ENCODE measurements at regions not wholly inside any gene's neighbourhood (a gene's known extent, or its start where the extent isn't known, plus 50 kb on each side); places are given as distances from the start of the nearest gene placed in this dataset.

DNA sequence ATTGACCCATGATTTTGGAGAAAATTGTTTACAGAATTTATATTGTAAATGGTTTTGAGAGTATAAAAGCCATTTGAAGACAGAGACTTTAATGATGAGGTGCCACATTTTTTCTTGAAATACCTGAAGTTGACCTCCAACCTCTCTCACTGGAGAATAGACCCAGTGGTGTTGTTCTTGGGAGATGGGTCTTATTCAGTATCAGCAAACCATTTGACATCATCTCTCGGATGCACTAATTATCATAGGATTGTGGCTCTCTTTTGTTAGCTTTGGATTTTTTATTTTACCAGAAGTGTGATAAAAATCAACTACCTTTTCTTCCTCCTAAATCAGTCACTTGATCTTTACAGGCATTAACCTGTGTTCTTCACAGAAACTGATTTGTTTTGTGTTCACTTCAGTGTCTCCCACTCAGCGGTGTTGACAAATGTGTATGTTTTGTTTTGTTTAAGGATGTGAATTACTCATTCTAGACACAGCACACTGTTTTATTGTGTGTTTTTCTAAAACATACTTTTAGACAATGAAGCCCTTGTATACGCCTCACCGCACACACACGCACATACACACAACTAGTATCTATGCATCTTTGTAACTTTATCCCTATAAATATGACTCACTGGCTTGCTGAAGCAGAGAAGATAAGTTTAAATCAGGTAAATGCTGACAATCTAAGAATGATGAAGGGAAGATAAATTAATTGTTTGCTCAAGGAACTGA is 455.6 kb downstream of the INHBA start:
- TF ChIP-seq, protein P1, sequence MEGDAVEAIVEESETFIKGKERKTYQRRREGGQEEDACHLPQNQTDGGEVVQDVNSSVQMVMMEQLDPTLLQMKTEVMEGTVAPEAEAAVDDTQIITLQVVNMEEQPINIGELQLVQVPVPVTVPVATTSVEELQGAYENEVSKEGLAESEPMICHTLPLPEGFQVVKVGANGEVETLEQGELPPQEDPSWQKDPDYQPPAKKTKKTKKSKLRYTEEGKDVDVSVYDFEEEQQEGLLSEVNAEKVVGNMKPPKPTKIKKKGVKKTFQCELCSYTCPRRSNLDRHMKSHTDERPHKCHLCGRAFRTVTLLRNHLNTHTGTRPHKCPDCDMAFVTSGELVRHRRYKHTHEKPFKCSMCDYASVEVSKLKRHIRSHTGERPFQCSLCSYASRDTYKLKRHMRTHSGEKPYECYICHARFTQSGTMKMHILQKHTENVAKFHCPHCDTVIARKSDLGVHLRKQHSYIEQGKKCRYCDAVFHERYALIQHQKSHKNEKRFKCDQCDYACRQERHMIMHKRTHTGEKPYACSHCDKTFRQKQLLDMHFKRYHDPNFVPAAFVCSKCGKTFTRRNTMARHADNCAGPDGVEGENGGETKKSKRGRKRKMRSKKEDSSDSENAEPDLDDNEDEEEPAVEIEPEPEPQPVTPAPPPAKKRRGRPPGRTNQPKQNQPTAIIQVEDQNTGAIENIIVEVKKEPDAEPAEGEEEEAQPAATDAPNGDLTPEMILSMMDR (IDR thresholded peaks at IDR 0.05) = no peak
- TF ChIP-seq POLR2AphosphoS5 (IDR thresholded peaks at IDR 0.05) (no peak), POLR2A (IDR thresholded peaks at IDR 0.05; ENCODE audit: low read depth) (no peak)
